ENCODE measurements at regions not wholly inside any gene's neighbourhood (a gene's known extent, or its start where the extent isn't known, plus 50 kb on each side); places are given as distances from the start of the nearest gene placed in this dataset.

DNA sequence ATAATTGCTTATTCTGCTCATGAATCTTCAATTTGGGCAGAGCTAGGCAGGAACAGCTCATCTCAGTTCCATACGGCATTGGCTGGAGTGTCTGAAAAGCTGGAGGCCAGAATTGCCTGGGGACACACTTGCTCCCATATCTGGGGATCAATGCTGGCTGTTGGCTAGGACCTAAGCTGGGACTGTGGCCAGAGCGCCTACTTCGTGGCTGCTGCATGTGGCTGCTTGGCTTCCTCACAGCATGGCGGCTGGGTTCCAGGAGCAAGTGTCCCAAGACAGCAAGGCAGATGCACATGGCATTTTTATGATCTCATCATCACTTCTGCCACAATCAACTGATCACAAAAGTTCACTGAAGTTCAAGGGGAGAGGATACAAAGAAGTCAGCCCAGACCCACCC is 200.2 kb downstream of the TTC8 start:
- TF ChIP-seq, protein P1, sequence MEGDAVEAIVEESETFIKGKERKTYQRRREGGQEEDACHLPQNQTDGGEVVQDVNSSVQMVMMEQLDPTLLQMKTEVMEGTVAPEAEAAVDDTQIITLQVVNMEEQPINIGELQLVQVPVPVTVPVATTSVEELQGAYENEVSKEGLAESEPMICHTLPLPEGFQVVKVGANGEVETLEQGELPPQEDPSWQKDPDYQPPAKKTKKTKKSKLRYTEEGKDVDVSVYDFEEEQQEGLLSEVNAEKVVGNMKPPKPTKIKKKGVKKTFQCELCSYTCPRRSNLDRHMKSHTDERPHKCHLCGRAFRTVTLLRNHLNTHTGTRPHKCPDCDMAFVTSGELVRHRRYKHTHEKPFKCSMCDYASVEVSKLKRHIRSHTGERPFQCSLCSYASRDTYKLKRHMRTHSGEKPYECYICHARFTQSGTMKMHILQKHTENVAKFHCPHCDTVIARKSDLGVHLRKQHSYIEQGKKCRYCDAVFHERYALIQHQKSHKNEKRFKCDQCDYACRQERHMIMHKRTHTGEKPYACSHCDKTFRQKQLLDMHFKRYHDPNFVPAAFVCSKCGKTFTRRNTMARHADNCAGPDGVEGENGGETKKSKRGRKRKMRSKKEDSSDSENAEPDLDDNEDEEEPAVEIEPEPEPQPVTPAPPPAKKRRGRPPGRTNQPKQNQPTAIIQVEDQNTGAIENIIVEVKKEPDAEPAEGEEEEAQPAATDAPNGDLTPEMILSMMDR (IDR thresholded peaks at IDR 0.05; ENCODE audit: unreplicated experiment), result no peak
- no peak overlapping the region for H3K4me3 Mint-ChIP-seq (ENCODE audit: unreplicated experiment)
- DNase-seq (ENCODE audit: low spot score), result no peak
- no peaks in the 10 kb centered on the region for H3K36me3 Mint-ChIP-seq (ENCODE audit: low read depth, unreplicated experiment)
- peaks cover 6% of the 10 kb centered on the region for H3K27me3 Mint-ChIP-seq (ENCODE audit: unreplicated experiment)
- H3K4me1 Mint-ChIP-seq (ENCODE audit: unreplicated experiment), result no peaks in the 10 kb centered on the region
- no peak overlapping the region for H3K27ac Mint-ChIP-seq (ENCODE audit: unreplicated experiment)
- no peaks in the 10 kb centered on the region for H3K9me3 Mint-ChIP-seq (ENCODE audit: unreplicated experiment)

DNA sequence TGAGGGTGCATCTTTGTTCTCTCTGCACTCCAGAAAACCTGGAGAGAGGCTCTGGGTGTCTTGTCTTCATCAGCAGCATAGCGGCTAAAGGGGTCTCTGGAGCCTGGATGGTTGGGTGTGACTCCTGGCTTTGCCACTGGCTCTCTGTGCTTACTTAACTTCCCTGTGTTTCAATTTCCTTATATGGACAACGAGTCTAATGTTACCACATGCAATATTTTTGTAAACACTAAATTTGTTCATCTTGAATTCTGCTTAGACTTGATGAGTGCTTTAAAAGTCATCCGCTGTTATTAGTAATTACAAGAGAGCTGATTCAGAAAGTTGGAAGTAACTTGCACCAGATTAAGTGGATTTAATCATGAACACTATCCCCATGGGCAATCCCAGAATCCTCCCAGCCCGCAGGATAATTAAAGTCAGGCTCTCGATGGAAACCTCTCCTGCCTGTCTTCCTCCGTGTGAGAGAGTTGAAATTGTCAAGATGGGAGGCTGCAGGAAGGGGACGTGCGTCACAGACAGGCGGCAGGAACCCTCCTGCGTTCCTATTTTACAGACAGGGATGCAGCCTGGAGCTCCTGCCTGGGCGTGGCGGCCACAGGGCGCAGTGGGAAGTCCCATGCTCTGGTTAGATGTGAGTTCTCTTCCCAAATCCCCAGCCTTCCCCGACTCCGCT is 201.2 kb downstream of the TTC8 start:
- Mint-ChIP-seq H3K27me3 (ENCODE audit: unreplicated experiment) (peaks cover 8% of the 10 kb centered on the region), H3K4me3 (ENCODE audit: unreplicated experiment) (no peak overlapping the region), H3K4me1 (ENCODE audit: unreplicated experiment) (no peaks in the 10 kb centered on the region), H3K36me3 (ENCODE audit: low read depth, unreplicated experiment) (no peaks in the 10 kb centered on the region), H3K9me3 (ENCODE audit: unreplicated experiment) (no peaks in the 10 kb centered on the region), H3K27ac (ENCODE audit: unreplicated experiment) (no peak overlapping the region)
- TF ChIP-seq, protein P1 (IDR thresholded peaks at IDR 0.05; ENCODE audit: unreplicated experiment), result no peak
- DNase-seq (ENCODE audit: low spot score), result no peak

DNA sequence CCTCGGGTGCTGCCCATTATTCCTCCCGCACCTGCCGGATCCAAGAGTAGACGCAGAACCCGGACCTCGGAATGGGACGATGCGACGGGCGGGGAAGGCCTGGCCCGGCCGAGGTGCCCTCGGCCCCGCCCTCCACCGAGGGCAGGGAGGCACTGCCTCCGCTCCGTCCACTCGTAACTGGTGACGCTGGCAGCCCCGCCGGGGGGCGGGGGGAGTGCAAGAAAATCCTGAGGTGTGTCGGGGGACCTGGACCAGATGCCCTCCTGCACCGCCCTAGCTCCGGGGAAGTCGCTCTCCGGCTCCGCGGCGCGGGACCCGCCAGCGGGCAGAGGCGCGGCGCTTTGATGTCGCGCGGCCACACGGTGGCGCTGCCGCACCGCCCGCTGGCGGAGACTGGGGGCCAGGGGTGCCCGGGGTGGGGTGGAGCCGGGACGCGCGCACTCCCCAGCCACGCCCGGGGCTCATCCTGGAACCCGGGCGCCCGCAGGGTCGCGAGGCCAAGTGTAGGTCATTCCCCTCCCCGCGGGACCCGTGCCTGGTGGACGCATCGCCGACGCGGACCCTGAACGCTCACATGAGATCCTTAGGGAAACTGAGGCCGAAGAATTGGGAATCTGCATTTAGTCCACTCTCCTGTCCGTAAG is 202.8 kb downstream of the TTC8 start:
- no peaks in the 10 kb centered on the region for H3K9me3 Mint-ChIP-seq (ENCODE audit: unreplicated experiment)
- no peaks in the 10 kb centered on the region for H3K36me3 Mint-ChIP-seq (ENCODE audit: low read depth, unreplicated experiment)
- peak; percentile 66 for DNase-seq (ENCODE audit: low spot score)
- peaks cover 8% of the 10 kb centered on the region for H3K27me3 Mint-ChIP-seq (ENCODE audit: unreplicated experiment)
- H3K4me1 Mint-ChIP-seq (ENCODE audit: unreplicated experiment), result no peaks in the 10 kb centered on the region
- H3K4me3 Mint-ChIP-seq (ENCODE audit: unreplicated experiment), result peak overlapping the region; percentile 86
- H3K27ac Mint-ChIP-seq (ENCODE audit: unreplicated experiment), result no peak overlapping the region
- TF ChIP-seq, protein P1 (IDR thresholded peaks at IDR 0.05; ENCODE audit: unreplicated experiment), result peak; percentile 98

DNA sequence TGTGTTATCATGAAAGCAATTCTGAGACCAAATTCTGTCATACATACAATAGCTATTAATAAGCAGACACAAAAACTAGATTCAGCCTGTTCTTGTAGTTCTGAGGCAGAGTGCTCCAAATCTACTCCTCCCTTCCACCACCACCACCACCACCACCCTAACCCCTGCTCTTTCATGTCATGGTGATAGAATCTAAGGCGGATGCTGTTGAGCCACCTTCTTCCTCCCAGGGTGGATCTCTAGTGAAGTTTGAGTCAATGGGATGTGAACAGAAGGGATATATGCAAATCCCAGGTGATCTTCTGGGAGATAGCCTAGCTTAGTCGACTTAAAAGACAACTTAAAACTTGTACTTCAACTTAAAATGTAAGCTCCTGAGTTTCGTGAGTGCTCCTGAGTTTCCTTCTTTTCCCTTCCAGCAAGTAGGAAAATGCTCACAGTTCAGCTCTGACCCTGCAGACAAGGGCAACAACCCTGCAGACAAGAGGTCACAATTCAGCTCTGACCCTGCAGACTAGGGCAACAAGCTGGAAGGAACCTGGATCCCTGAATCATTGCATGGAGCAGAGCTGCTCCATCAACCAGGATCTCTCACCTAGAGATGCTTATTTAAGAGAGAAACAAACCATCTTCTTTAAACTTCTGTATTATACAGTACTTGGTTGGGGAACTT is 204.1 kb downstream of the TTC8 start:
- Mint-ChIP-seq H3K4me3 (ENCODE audit: unreplicated experiment) (peak overlapping the region; percentile 86), H3K9me3 (ENCODE audit: unreplicated experiment) (no peaks in the 10 kb centered on the region), H3K4me1 (ENCODE audit: unreplicated experiment) (no peaks in the 10 kb centered on the region), H3K27ac (ENCODE audit: unreplicated experiment) (no peak overlapping the region), H3K27me3 (ENCODE audit: unreplicated experiment) (peaks cover 9% of the 10 kb centered on the region), H3K36me3 (ENCODE audit: low read depth, unreplicated experiment) (no peaks in the 10 kb centered on the region)
- DNase-seq (ENCODE audit: low spot score), result no peak
- TF ChIP-seq, protein P1 (IDR thresholded peaks at IDR 0.05; ENCODE audit: unreplicated experiment), result no peak

Measured in endothelial cell (in vitro differentiated cells).